Pancreas (tissue), 10 donors: ENCODE measurements at regions not wholly inside any gene's neighbourhood (a gene's known extent, or its start where the extent isn't known, plus 50 kb on each side); places are given as distances from the start of the nearest gene placed in this dataset.

Experiments
- ATAC-seq, 4 donors: fragments of 200-7000 bp; cut with Tn5 transposase; one replicate each; pipeline versions ENCODE4 v1.8.0 to v1.9.1; 2020; ENCODE audit warnings: mild to moderate bottlenecking in 4 of 4, moderate library complexity in 4 of 4
- DNase-seq, 6 donors: peaks; one replicate each; pipeline ENCODE4 v3.0.0-alpha.2; 2020
- FAIRE-seq: peaks from 2 replicates; lab custom pipeline; 2012; peaks lifted over from hg19 to GRCh38; lab: Jason Lieb, UNC
- H3K27ac ChIP-seq, 4 donors: fragments of 200-600 bp; sonication (generic); 1 replicate in 3 of 4; 2 replicates in 1 of 4; pipeline versions ENCODE4 v1.5.0 to v1.8.0; 2020
- H3K27me3 ChIP-seq, 4 donors: fragments of 200-600 bp; one replicate each; pipeline ENCODE4 v1.8.0; 2021
- H3K36me3 ChIP-seq, 3 donors: fragments of 200-600 bp; sonication (generic) in 1 of 3; one replicate each; pipeline versions ENCODE4 v1.5.0 to v1.8.0; 2020 to 2021
- H3K4me1 ChIP-seq, 3 donors: fragments of 200-600 bp; one replicate each; pipeline ENCODE4 v1.8.0; 2021
- H3K4me3 ChIP-seq, 4 donors: fragments of 200-600 bp; sonication (generic) in 2 of 4; one replicate each; pipeline versions ENCODE4 v1.5.0 to v1.8.0; 2020 to 2021
- H3K9me3 ChIP-seq, 4 donors: fragments of 200-600 bp; one replicate each; pipeline ENCODE4 v1.8.0; 2021
- WGBS, 2 donors: extraction: QIAGEN DNeasy Blood & Tissue Kit; methylation state at CpG; one replicate each; pipeline ENCODE4 v1.1.7; 2013; 5-methylcytosine and 5-hydroxymethylcytosine counted together
- intact Hi-C, 3 donors: fragments of 100-400 bp; cut with DNase I; formaldehyde crosslinking; loops; one replicate each; pipeline versions ENCODE4 v1.11.1 to v1.14.2; 2022
- TF ChIP-seq, protein P1 (sequence below), 4 donors: fragments of 200-600 bp; sonication (generic) in 3 of 4; IDR thresholded peaks; one replicate each; pipeline versions ENCODE4 v1.5.0 to v1.8.0; 2021; ENCODE audit warnings: antibody characterized with exemption in 4 of 4
- donor health status: healthy with polysubstance abuse.
- donor health status: DM: no; HTN: no; CAD: no; lungs with moderate emphysema.
- donor health status: DM: no; HTN: no; CAD: no.
- donor health status: control.
- donor health status: control.
- donor health status: Bipolar disorder and iron deficiency.
- donor health status: DM: yes; HTN: yes; CAD: no.
- donor health status: DM: no; HTN: no; CAD: no.
- donor health status: DM: no; HTN: no; CAD: no.
- donor health status: DM: yes; HTN: yes; CAD: no.

DNA sequence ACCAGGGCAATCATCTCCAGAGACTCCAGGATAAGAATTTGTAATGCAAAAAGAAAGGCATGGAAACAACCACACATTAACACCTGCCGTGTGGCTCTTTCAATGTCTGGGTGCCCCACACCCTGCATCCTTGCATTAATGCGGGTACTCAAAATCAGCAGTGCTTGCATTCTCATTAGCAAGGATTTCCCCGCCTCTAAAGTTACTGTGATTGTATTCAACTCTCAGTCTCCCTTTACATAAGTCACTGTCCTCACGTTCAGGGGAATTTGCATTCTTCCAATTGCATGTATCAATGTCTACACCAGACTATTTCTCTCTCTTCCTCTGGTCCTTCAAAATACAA, 324.3 kb downstream of the FOXL1 start:
- Histone ChIP-seq H3K4me1 (no peaks in the 10 kb centered on the region), H3K4me3 (no peak overlapping the region), H3K27ac (no peak overlapping the region), H3K27me3 (no peaks in the 10 kb centered on the region), H3K36me3 (no peaks in the 10 kb centered on the region), H3K9me3 (no peaks in the 10 kb centered on the region)
- TF ChIP-seq, protein P1, sequence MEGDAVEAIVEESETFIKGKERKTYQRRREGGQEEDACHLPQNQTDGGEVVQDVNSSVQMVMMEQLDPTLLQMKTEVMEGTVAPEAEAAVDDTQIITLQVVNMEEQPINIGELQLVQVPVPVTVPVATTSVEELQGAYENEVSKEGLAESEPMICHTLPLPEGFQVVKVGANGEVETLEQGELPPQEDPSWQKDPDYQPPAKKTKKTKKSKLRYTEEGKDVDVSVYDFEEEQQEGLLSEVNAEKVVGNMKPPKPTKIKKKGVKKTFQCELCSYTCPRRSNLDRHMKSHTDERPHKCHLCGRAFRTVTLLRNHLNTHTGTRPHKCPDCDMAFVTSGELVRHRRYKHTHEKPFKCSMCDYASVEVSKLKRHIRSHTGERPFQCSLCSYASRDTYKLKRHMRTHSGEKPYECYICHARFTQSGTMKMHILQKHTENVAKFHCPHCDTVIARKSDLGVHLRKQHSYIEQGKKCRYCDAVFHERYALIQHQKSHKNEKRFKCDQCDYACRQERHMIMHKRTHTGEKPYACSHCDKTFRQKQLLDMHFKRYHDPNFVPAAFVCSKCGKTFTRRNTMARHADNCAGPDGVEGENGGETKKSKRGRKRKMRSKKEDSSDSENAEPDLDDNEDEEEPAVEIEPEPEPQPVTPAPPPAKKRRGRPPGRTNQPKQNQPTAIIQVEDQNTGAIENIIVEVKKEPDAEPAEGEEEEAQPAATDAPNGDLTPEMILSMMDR (IDR thresholded peaks at IDR 0.05), result no peak
- ATAC-seq (no peak), FAIRE-seq (no peak), DNase-seq (no peak)
- 65% methylated on average over 4 of the region's 4 CpGs for WGBS, 2 donors
- intact Hi-C loops, result no loop called here

DNA sequence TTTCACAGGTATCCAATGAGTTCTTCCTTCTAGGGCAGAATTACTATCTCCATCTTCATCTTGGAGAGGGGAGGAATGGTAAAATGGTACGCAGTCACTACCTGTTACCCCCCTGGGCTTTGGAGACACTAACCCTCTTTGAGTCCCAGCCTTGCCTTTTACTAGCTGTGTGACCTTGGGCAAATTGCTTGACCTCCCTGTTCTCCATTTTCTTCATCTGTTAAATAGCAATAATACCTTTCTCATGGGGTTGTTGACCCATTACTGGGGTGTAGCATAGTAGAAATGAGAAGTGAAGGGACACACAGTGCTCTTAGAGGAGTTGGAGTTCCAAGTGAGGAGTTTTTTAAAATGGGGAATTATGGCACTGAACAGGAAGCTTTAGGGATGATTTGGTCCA, 324.7 kb downstream of the FOXL1 start:
- FAIRE-seq, result no peak
- Histone ChIP-seq H3K36me3 (no peaks in the 10 kb centered on the region), H3K4me1 (no peaks in the 10 kb centered on the region), H3K9me3 (no peaks in the 10 kb centered on the region), H3K4me3 (no peak overlapping the region), H3K27me3 (no peaks in the 10 kb centered on the region), H3K27ac (no peak overlapping the region)
- WGBS, 2 donors, result 84 to 96% methylated on average over 1 of the region's 1 CpG
- no peak for DNase-seq
- intact Hi-C loops, result no loop called here
- no peak for ATAC-seq
- TF ChIP-seq, protein P1 (IDR thresholded peaks at IDR 0.05), result no peak

DNA sequence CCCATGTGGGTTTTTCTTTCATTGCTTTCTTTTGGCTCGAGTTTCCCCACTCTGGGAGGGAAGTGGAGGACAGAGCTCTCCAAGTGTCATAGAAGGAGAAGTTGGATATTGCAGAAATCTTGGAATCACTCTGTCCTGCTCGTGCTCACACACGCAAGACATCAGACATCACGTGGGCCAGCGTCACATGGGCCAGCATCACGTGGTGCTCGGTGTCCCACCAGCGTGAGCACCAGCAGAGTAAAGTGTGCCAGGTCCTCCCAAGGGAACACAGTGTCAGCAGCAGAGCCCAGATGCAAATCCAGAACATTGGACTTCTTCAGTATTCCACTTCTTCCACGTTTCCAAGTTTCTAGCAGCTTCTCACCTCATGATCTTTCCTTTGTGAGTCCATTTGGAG, 327.0 kb downstream of the FOXL1 start:
- Histone ChIP-seq H3K4me3 (no peak overlapping the region), H3K4me1 (no peaks in the 10 kb centered on the region), H3K27me3 (no peaks in the 10 kb centered on the region), H3K36me3 (no peaks in the 10 kb centered on the region), H3K9me3 (no peaks in the 10 kb centered on the region), H3K27ac (no peak overlapping the region)
- TF ChIP-seq, protein P1 (IDR thresholded peaks at IDR 0.05), result no peak
- ATAC-seq (no peak), DNase-seq (no peak), FAIRE-seq (no peak)
- intact Hi-C loops, result no loop called here
- 66 to 80% methylated on average over 9 of the region's 9 CpGs for WGBS, 2 donors

DNA sequence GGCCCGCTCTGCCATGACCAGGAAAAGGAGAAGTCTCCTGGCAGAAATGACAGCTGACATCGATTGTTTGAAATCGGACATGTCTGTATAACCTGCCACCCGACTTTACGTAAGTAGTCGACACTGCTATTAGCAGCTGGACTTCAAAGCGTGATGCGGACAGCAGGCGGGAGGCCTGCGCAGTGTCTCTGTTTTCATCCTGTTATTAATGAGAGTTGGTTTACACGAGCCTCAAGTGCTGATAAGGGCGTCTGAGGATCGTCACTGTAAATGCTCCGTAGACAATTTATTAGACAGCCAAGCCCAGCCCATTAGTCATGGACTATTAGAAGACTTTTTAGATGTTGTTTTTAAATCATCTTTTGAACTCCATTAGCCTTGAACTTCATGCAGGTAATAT, 328.3 kb downstream of the FOXL1 start:
- Histone ChIP-seq H3K9me3 (no peaks in the 10 kb centered on the region), H3K4me1 (no peaks in the 10 kb centered on the region), H3K36me3 (no peaks in the 10 kb centered on the region), H3K4me3 (no peak overlapping the region), H3K27ac (no peak overlapping the region), H3K27me3 (no peaks in the 10 kb centered on the region)
- no peak for ATAC-seq
- no peak for FAIRE-seq
- no peak for DNase-seq
- intact Hi-C loops, result no loop called here
- TF ChIP-seq, protein P1 (IDR thresholded peaks at IDR 0.05), result no peak
- WGBS, 2 donors, result 41 to 45% methylated on average over 14 of the region's 14 CpGs

DNA sequence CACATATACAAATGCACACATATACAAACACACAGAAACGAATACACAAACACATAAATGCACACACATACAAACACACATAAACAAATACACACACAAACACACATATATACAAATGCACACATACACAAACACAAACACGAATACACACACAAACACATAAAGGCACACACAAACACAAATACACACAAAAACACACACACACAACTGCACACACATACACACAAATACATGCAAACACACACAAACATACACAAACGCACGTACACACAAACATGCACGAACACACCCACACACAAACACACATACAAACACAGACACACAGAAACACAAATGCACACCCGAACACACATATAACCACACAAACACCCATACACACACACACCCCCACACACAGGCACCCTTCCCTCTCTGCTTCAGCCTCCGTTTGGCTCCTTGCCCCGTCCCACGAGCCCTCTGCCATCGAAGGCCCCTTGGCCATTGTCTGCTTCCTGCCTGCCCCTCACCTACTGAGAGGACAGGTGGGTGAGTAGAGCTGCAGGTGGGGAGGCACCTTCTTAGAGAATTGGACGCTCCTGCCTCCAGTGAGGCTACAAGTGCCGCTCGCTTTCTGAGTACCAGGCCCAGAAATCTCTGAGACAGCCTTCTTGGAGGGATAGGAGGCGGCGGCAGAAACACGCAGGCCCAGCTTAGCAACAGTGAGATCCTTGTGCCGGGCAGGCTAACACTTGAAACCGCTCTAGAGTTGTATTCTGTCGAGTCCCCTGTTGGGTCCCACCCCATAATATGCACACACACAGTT, 331.2 kb downstream of the FOXL1 start:
- H3K36me3 ChIP-seq, result no peaks in the 10 kb centered on the region
- no peak for ATAC-seq
- H3K4me1 ChIP-seq, result no peaks in the 10 kb centered on the region
- no peak for FAIRE-seq
- intact Hi-C loops, result no loop called here
- H3K27me3 ChIP-seq, result no peaks in the 10 kb centered on the region
- WGBS, 2 donors, result 77 to 80% methylated on average over 19 of the region's 19 CpGs
- no peaks in the 10 kb centered on the region for H3K9me3 ChIP-seq
- H3K27ac ChIP-seq, result no peak overlapping the region
- TF ChIP-seq, protein P1 (IDR thresholded peaks at IDR 0.05), result no peak
- no peak overlapping the region for H3K4me3 ChIP-seq
- no peak for DNase-seq
